ENCODE measurements at regions not wholly inside any gene's neighbourhood (a gene's known extent, or its start where the extent isn't known, plus 50 kb on each side); places are given as distances from the start of the nearest gene placed in this dataset.

DNA sequence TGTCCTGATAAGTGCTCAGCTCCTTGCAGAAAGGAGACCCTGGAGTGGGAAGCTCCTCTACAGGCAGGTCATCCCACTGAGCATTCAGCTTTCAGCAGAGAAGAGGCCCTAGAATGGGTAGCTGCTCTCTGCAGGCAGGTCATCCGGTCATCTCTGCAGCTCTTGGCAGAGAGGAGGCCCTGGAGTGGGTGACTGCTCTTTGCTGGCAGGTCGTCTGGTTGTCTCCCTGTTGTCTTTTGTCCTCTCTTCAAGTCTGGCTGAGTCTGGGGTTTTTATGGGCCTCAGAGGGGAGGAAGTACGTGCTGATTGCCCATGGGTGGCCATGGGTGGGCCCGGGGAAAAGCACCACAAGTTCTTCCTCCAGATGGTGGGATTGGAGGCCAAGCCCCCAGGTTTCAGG lies 250.3 kb upstream of the EDNRB start:
- TF ChIP-seq, protein P1, sequence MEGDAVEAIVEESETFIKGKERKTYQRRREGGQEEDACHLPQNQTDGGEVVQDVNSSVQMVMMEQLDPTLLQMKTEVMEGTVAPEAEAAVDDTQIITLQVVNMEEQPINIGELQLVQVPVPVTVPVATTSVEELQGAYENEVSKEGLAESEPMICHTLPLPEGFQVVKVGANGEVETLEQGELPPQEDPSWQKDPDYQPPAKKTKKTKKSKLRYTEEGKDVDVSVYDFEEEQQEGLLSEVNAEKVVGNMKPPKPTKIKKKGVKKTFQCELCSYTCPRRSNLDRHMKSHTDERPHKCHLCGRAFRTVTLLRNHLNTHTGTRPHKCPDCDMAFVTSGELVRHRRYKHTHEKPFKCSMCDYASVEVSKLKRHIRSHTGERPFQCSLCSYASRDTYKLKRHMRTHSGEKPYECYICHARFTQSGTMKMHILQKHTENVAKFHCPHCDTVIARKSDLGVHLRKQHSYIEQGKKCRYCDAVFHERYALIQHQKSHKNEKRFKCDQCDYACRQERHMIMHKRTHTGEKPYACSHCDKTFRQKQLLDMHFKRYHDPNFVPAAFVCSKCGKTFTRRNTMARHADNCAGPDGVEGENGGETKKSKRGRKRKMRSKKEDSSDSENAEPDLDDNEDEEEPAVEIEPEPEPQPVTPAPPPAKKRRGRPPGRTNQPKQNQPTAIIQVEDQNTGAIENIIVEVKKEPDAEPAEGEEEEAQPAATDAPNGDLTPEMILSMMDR (IDR thresholded peaks at IDR 0.05) = no peak
- Mint-ChIP-seq H3K27me3 (ENCODE audit: unreplicated experiment) (peaks cover 5% of the 10 kb centered on the region), H3K27ac (ENCODE audit: unreplicated experiment) (no peak overlapping the region), H3K9me3 (ENCODE audit: unreplicated experiment) (no peaks in the 10 kb centered on the region), H3K4me1 (ENCODE audit: unreplicated experiment) (no peaks in the 10 kb centered on the region), H3K4me3 (ENCODE audit: unreplicated experiment) (no peak overlapping the region), H3K36me3 (ENCODE audit: unreplicated experiment) (no peaks in the 10 kb centered on the region)
- no peak for DNase-seq (ENCODE audit: extremely low spot score, unreplicated experiment)

DNA sequence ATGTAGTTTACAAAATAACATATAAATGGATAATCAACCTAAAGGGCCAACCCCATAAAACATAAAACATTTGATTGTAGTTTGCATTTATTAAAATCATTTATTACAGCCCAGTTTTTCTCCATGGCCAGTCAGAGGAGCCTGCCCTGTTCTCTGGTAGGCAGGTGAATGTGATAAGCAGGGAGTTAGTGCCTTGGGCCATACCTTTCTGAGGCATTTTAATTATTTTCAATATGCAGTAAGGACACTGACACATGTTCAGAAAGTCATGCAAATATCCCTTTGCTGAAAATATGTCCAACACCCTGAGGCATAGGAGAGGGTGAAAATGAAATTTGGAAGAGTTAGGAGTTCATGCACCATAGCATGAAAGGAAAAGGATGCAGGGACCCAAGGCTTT lies 242.6 kb upstream of the EDNRB start:
- no peak for DNase-seq (ENCODE audit: extremely low spot score, unreplicated experiment)
- no peaks in the 10 kb centered on the region for H3K4me1 Mint-ChIP-seq (ENCODE audit: unreplicated experiment)
- no peak overlapping the region for H3K27ac Mint-ChIP-seq (ENCODE audit: unreplicated experiment)
- no peaks in the 10 kb centered on the region for H3K27me3 Mint-ChIP-seq (ENCODE audit: unreplicated experiment)
- TF ChIP-seq, protein P1 (IDR thresholded peaks at IDR 0.05) = no peak
- H3K4me3 Mint-ChIP-seq (ENCODE audit: unreplicated experiment) = no peak overlapping the region
- no peaks in the 10 kb centered on the region for H3K36me3 Mint-ChIP-seq (ENCODE audit: unreplicated experiment)
- H3K9me3 Mint-ChIP-seq (ENCODE audit: unreplicated experiment) = no peaks in the 10 kb centered on the region

DNA sequence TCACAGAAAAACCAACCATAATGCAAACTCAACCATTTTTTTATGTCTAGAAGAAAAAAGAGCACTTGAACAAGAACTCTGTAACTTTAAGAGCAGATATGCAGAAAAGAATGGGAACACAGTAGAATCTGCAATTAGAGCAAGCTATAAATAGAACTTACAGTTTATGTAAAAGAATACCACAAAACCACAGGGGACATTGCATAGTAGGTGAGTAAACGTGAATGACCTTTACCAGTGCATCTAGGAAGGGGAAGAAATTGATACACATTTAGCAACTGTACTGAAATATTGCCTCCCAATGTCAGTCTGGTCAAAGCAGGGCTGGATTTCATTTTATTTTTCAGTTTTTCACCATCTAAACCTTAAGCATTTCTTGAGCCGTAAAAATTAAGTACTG lies 242.2 kb upstream of the EDNRB start:
- no peak overlapping the region for H3K27ac Mint-ChIP-seq (ENCODE audit: unreplicated experiment)
- no peak overlapping the region for H3K4me3 Mint-ChIP-seq (ENCODE audit: unreplicated experiment)
- H3K36me3 Mint-ChIP-seq (ENCODE audit: unreplicated experiment) = no peaks in the 10 kb centered on the region
- H3K9me3 Mint-ChIP-seq (ENCODE audit: unreplicated experiment) = no peaks in the 10 kb centered on the region
- DNase-seq (ENCODE audit: extremely low spot score, unreplicated experiment) = no peak
- TF ChIP-seq, protein P1 (IDR thresholded peaks at IDR 0.05) = no peak
- no peaks in the 10 kb centered on the region for H3K27me3 Mint-ChIP-seq (ENCODE audit: unreplicated experiment)
- H3K4me1 Mint-ChIP-seq (ENCODE audit: unreplicated experiment) = no peaks in the 10 kb centered on the region

DNA sequence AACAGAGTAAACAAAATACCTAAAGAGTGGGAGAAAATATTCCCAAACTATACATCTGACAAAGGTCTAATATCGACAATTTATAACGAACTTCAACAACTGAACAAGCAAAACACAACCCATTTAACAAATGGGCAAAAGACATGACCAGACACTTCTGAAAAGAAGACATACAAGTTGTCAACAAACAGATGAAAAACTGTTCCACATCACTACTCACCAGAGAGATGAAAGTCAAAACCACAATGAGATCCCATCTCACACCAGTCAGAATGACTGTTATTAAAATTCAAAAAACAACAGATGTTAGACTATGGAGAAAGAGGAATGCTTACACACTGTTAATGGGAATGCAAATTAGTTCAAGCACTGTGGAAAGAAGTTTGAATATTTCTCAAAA lies 233.8 kb upstream of the EDNRB start:
- TF ChIP-seq, protein P1 (IDR thresholded peaks at IDR 0.05) = no peak
- H3K4me3 Mint-ChIP-seq (ENCODE audit: unreplicated experiment) = no peak overlapping the region
- H3K9me3 Mint-ChIP-seq (ENCODE audit: unreplicated experiment) = peaks cover 10% of the 10 kb centered on the region
- no peak overlapping the region for H3K27ac Mint-ChIP-seq (ENCODE audit: unreplicated experiment)
- no peaks in the 10 kb centered on the region for H3K36me3 Mint-ChIP-seq (ENCODE audit: unreplicated experiment)
- peaks cover 1% of the 10 kb centered on the region for H3K4me1 Mint-ChIP-seq (ENCODE audit: unreplicated experiment)
- no peak for DNase-seq (ENCODE audit: extremely low spot score, unreplicated experiment)
- H3K27me3 Mint-ChIP-seq (ENCODE audit: unreplicated experiment) = no peaks in the 10 kb centered on the region

DNA sequence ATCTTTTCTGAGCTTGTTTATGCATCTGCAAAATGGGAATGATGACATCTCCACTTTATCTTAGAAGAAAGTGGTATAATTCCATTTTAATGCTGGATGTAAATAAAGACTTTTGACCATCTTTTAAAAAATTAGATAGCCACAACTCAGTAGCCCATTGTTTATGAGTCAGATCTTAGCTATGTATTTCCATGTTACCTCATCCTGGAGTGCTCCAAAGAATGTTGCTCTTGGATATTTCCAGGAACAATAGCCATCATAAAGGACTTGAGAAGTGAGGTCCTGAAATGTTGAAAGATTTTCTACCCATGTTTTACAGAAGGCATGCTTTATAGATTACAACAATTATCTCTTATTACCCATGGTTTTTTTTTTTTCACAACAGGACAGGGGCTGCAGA lies 229.3 kb upstream of the EDNRB start:
- DNase-seq (ENCODE audit: extremely low spot score, unreplicated experiment) = no peak
- TF ChIP-seq, protein P1 (IDR thresholded peaks at IDR 0.05) = no peak
- peaks cover 1% of the 10 kb centered on the region for H3K4me1 Mint-ChIP-seq (ENCODE audit: unreplicated experiment)
- peaks cover 9% of the 10 kb centered on the region for H3K9me3 Mint-ChIP-seq (ENCODE audit: unreplicated experiment)
- no peaks in the 10 kb centered on the region for H3K27me3 Mint-ChIP-seq (ENCODE audit: unreplicated experiment)
- no peak overlapping the region for H3K27ac Mint-ChIP-seq (ENCODE audit: unreplicated experiment)
- no peak overlapping the region for H3K4me3 Mint-ChIP-seq (ENCODE audit: unreplicated experiment)
- no peaks in the 10 kb centered on the region for H3K36me3 Mint-ChIP-seq (ENCODE audit: unreplicated experiment)
